Hepatocyte (in vitro differentiated cells): ENCODE measurements at regions not wholly inside any gene's neighbourhood (a gene's known extent, or its start where the extent isn't known, plus 50 kb on each side); places are given as distances from the start of the nearest gene placed in this dataset.
A peak's percentile ranks its signal among the peaks of the same experiment; 100 is the strongest.

Experiments
- DNase-seq: peaks from one replicate; pipeline ENCODE4 v3.0.0-alpha.2; 2016; ENCODE audit warnings: low spot score
- H2AFZ ChIP-seq: fragments of 200-600 bp; sonication (generic); 2 replicates; pipeline ENCODE4 v1.6.0; 2016; ENCODE audit warnings: antibody characterized with exemption, mild to moderate bottlenecking
- H3K27ac ChIP-seq: fragments of 200-600 bp; sonication (generic); 2 replicates; pipeline ENCODE4 v1.5.1; 2016; ENCODE audit warnings: mild to moderate bottlenecking
- H3K27me3 ChIP-seq: fragments of 200-600 bp; sonication (generic); 2 replicates; pipeline ENCODE4 v1.6.1; 2016
- H3K36me3 ChIP-seq: fragments of 200-600 bp; sonication (generic); replicated peaks from 2 replicates; pipeline ENCODE4 v1.5.1; 2016; ENCODE audit warnings: low read depth; ENCODE audit not compliant: insufficient read depth
- H3K4me1 ChIP-seq: fragments of 200-600 bp; sonication (generic); 2 replicates; pipeline ENCODE4 v1.5.1; 2016; ENCODE audit warnings: mild to moderate bottlenecking, moderate library complexity; ENCODE audit not compliant: insufficient read depth
- H3K4me2 ChIP-seq: fragments of 200-600 bp; sonication (generic); 2 replicates; pipeline ENCODE4 v1.6.0; 2016
- H3K4me3 ChIP-seq: fragments of 200-600 bp; sonication (generic); 2 replicates; pipeline ENCODE4 v1.5.1; 2016; ENCODE audit warnings: mild to moderate bottlenecking
- H3K79me2 ChIP-seq: fragments of 200-600 bp; sonication (generic); 2 replicates; pipeline ENCODE4 v1.6.0; 2017; ENCODE audit warnings: mild to moderate bottlenecking
- H3K9me2 ChIP-seq: fragments of 200-600 bp; sonication (generic); replicated peaks from 2 replicates; pipeline ENCODE4 v1.6.0; 2017; ENCODE audit warnings: mild to moderate bottlenecking; ENCODE audit not compliant: insufficient read depth
- H3K9me3 ChIP-seq: fragments of 200-600 bp; sonication (generic); 2 replicates; pipeline ENCODE4 v1.5.1; 2016; ENCODE audit warnings: low read depth, mild to moderate bottlenecking
- H4K20me1 ChIP-seq: fragments of 200-600 bp; sonication (generic); 2 replicates; pipeline ENCODE4 v1.6.0; 2016; ENCODE audit warnings: mild to moderate bottlenecking; ENCODE audit not compliant: insufficient read depth, poor library complexity, severe bottlenecking
- EZH2 ChIP-seq: fragments of 200-600 bp; sonication (generic); IDR thresholded peaks from 2 replicates; pipeline ENCODE4 v1.6.1; 2016; ENCODE audit warnings: antibody characterized with exemption, mild to moderate bottlenecking, borderline replicate concordance
- EZH2phosphoT487 ChIP-seq: fragments of 200-600 bp; sonication (generic); IDR thresholded peaks from one replicate; pipeline ENCODE4 v1.6.1; 2018; ENCODE audit warnings: antibody characterized with exemption, mild to moderate bottlenecking, low read depth, moderate library complexity; ENCODE audit not compliant: unreplicated experiment, severe bottlenecking
- WGBS: methylation state at CpG from one replicate; pipeline ENCODE4 v1.1.6; 2016; ENCODE audit warnings: low lambda C conversion rate; ENCODE audit errors: missing lambda C conversion rate; 5-methylcytosine and 5-hydroxymethylcytosine counted together
- TF ChIP-seq, protein P1 (sequence below): fragments of 200-600 bp; sonication (generic); IDR thresholded peaks from 2 replicates; pipeline ENCODE4 v1.5.1; 2016; ENCODE audit warnings: antibody characterized with exemption, mild to moderate bottlenecking; ENCODE audit not compliant: poor library complexity

- Histone ChIP-seq H3K27me3 (no peaks in the 10 kb centered on the region), H3K36me3 (no peaks in the 10 kb centered on the region), H4K20me1 (no peaks in the 10 kb centered on the region), H3K4me2 (no peak overlapping the region), H3K9me3 (no peaks in the 10 kb centered on the region), H3K4me3 (no peak overlapping the region), H3K79me2 (no peaks in the 10 kb centered on the region), H3K4me1 (no peaks in the 10 kb centered on the region), H3K9me2 (no peaks in the 10 kb centered on the region), H2AFZ (no peak overlapping the region), H3K27ac (no peak overlapping the region)
- DNase-seq: no peak
- TF ChIP-seq EZH2 (no peak), EZH2phosphoT487 (no peak)
- TF ChIP-seq, protein P1, sequence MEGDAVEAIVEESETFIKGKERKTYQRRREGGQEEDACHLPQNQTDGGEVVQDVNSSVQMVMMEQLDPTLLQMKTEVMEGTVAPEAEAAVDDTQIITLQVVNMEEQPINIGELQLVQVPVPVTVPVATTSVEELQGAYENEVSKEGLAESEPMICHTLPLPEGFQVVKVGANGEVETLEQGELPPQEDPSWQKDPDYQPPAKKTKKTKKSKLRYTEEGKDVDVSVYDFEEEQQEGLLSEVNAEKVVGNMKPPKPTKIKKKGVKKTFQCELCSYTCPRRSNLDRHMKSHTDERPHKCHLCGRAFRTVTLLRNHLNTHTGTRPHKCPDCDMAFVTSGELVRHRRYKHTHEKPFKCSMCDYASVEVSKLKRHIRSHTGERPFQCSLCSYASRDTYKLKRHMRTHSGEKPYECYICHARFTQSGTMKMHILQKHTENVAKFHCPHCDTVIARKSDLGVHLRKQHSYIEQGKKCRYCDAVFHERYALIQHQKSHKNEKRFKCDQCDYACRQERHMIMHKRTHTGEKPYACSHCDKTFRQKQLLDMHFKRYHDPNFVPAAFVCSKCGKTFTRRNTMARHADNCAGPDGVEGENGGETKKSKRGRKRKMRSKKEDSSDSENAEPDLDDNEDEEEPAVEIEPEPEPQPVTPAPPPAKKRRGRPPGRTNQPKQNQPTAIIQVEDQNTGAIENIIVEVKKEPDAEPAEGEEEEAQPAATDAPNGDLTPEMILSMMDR: no peak
- 88% methylated on average over 16 of the region's 16 CpGs for WGBS
Observed at GRCh38 chr17:77491921-77492445, 351.2 kb downstream of the SEC14L1 start.

GRCh38 chr17:77492446-77493237 lies 351.9 kb downstream of the SEC14L1 start:
- Histone ChIP-seq H3K9me2 (no peaks in the 10 kb centered on the region), H4K20me1 (no peaks in the 10 kb centered on the region), H3K27ac (no peak overlapping the region), H3K79me2 (no peaks in the 10 kb centered on the region), H3K4me2 (no peak overlapping the region), H2AFZ (no peak overlapping the region), H3K9me3 (no peaks in the 10 kb centered on the region), H3K4me3 (no peak overlapping the region), H3K4me1 (no peaks in the 10 kb centered on the region), H3K27me3 (no peaks in the 10 kb centered on the region), H3K36me3 (no peaks in the 10 kb centered on the region)
- no peak for DNase-seq
- 92% methylated on average over 23 of the region's 23 CpGs for WGBS
- TF ChIP-seq, protein P1: no peak

DNA sequence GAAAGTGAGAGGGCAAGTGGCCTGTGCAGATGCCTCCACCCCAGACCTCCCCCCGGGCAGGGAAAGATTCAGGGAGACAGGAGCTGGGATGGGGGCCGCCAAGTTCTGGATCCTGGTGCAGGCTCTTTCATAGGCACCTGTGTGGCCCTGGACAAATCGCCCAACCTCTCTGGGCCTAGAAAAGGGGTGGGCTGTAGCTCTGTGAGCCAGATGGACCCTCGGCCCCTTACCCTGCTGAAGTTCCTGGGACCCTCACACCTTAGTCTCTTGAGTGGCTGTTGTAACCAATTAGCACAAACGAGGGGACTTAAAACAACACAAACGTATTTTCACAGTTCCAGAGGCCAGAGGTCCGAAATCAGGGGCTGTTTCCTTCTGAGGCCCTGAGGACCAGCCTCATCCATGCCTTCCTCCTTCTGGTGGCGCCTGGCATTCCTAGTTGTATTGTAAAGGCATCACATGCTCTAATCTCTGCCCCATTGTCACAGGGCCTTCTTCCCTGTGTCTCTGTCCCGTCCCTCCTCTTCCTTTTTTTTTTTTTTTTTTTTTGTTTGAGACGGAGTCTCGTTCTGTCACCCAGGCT lies 352.6 kb downstream of the SEC14L1 start:
- H3K4me2 ChIP-seq: no peak overlapping the region
- H4K20me1 ChIP-seq: no peaks in the 10 kb centered on the region
- no peaks in the 10 kb centered on the region for H3K36me3 ChIP-seq
- DNase-seq: no peak
- no peaks in the 10 kb centered on the region for H3K9me3 ChIP-seq
- WGBS: 77% methylated on average over 11 of the region's 11 CpGs
- H3K27me3 ChIP-seq: no peaks in the 10 kb centered on the region
- H2AFZ ChIP-seq: no peak overlapping the region
- H3K27ac ChIP-seq: no peak overlapping the region
- H3K9me2 ChIP-seq: no peaks in the 10 kb centered on the region
- H3K4me1 ChIP-seq: no peaks in the 10 kb centered on the region
- H3K79me2 ChIP-seq: no peaks in the 10 kb centered on the region
- H3K4me3 ChIP-seq: no peak overlapping the region
- TF ChIP-seq EZH2phosphoT487: no peak

DNA sequence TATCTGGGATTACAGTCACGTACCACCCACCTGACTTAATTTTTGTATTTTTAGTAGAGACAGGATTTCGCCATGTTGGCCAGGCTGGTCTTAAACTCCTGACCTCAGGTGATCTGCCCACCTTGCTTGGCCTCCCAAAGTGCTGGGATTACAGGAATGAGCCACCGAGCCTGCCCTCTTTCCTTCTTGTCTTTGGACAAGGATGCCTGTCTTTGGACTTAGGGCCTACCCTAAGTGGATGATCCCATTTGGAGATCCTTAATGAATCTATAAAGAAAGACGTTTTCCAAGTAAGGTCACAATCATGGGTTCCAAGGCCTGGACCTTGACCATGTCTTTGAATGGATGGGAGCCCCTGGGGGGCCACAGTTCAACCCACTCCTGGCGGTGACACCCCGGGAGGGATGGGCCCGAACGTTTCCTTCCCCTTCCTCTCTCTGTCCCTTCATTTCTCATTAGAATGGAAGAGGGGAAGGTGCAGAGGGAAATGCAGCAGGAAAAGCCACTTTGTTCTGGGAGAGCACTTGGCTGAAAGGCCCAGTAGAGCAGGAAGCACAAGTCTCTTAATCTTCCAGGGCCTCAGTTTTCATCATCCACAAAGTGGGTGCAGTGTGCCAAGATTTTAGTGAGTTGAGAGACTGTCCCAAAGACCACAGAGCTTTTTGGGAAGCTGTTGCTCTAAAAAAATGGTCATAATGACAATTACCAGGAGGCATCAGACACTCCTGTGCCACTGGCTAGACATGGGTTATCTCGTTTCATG lies 353.3 kb downstream of the SEC14L1 start:
- no peaks in the 10 kb centered on the region for H3K79me2 ChIP-seq
- no peak for TF ChIP-seq EZH2
- TF ChIP-seq EZH2phosphoT487: no peak
- TF ChIP-seq, protein P1: no peak
- no peaks in the 10 kb centered on the region for H3K9me3 ChIP-seq
- peak overlapping the region; percentile 50 for H3K27ac ChIP-seq
- DNase-seq: no peak
- H3K4me3 ChIP-seq: no peak overlapping the region
- no peaks in the 10 kb centered on the region for H3K27me3 ChIP-seq
- H4K20me1 ChIP-seq: no peaks in the 10 kb centered on the region
- H2AFZ ChIP-seq: no peak overlapping the region
- WGBS: 90% methylated on average over 9 of the region's 9 CpGs
- no peaks in the 10 kb centered on the region for H3K4me1 ChIP-seq
- no peak overlapping the region for H3K4me2 ChIP-seq
- H3K36me3 ChIP-seq: no peaks in the 10 kb centered on the region
- H3K9me2 ChIP-seq: no peaks in the 10 kb centered on the region
